GM23248 (cell line): ENCODE measurements at regions not wholly inside any gene's neighbourhood (a gene's known extent, or its start where the extent isn't known, plus 50 kb on each side); places are given as distances from the start of the nearest gene placed in this dataset.
A peak's percentile ranks its signal among the peaks of the same experiment; 100 is the strongest.

Experiments
- DNase-seq: peaks from one replicate; pipeline ENCODE4 v3.0.0-alpha.2; 2015
- H2AFZ ChIP-seq: fragments of 200-600 bp; sonication (generic); 2 replicates; pipeline ENCODE4 v1.6.1; 2016; ENCODE audit warnings: antibody characterized with exemption
- H3F3A ChIP-seq: fragments of 200-600 bp; sonication (generic); 2 replicates; pipeline ENCODE4 v1.6.1; 2016; ENCODE audit warnings: mild to moderate bottlenecking, antibody characterized with exemption, mixed run types; ENCODE audit not compliant: insufficient read depth
- H3K27ac ChIP-seq: fragments of 200-600 bp; sonication (generic); 2 replicates; pipeline ENCODE4 v1.5.1; 2016; ENCODE audit warnings: mild to moderate bottlenecking
- H3K27me3 ChIP-seq: fragments of 200-600 bp; sonication (generic); replicated peaks from 2 replicates; pipeline ENCODE4 v1.6.1; 2016; ENCODE audit warnings: mild to moderate bottlenecking; ENCODE audit not compliant: insufficient read depth
- H3K36me3 ChIP-seq: fragments of 200-600 bp; sonication (generic); 2 replicates; pipeline ENCODE4 v1.6.1; 2016; ENCODE audit warnings: low read depth, mild to moderate bottlenecking
- H3K4me1 ChIP-seq: fragments of 200-600 bp; sonication (generic); 2 replicates; pipeline ENCODE4 v1.6.1; 2016; ENCODE audit warnings: mild to moderate bottlenecking; ENCODE audit not compliant: insufficient read depth
- H3K4me2 ChIP-seq: fragments of 200-600 bp; sonication (generic); one replicate; pipeline ENCODE4 v1.6.1; 2016; ENCODE audit warnings: mild to moderate bottlenecking; ENCODE audit not compliant: unreplicated experiment
- H3K4me3 ChIP-seq: fragments of 200-600 bp; sonication (generic); 2 replicates; pipeline ENCODE4 v1.5.1; 2016; ENCODE audit warnings: mild to moderate bottlenecking
- H3K79me2 ChIP-seq: fragments of 200-600 bp; sonication (generic); 2 replicates; pipeline ENCODE4 v1.6.1; 2016; ENCODE audit warnings: mild to moderate bottlenecking; ENCODE audit not compliant: insufficient read depth
- H3K9ac ChIP-seq: fragments of 200-600 bp; sonication (generic); 2 replicates; pipeline ENCODE4 v1.6.1; 2016; ENCODE audit warnings: mild to moderate bottlenecking
- H3K9me2 ChIP-seq: fragments of 200-600 bp; sonication (generic); 2 replicates; pipeline ENCODE4 v1.6.1; 2016; ENCODE audit warnings: mixed run types, mild to moderate bottlenecking, moderate library complexity; ENCODE audit not compliant: insufficient read depth
- H3K9me3 ChIP-seq: fragments of 200-600 bp; sonication (generic); one replicate; pipeline ENCODE4 v1.6.1; 2017; ENCODE audit warnings: low read depth
- H4K20me1 ChIP-seq: fragments of 200-600 bp; sonication (generic); 2 replicates; pipeline ENCODE4 v1.6.0; 2016; ENCODE audit not compliant: insufficient read depth
- EZH2 ChIP-seq: fragments of 200-600 bp; sonication (generic); IDR thresholded peaks from 2 replicates; pipeline ENCODE4 v1.6.1; 2018; ENCODE audit warnings: antibody characterized with exemption, mild to moderate bottlenecking; ENCODE audit not compliant: insufficient read depth, poor library complexity, severe bottlenecking
- EZH2phosphoT487 ChIP-seq: fragments of 200-600 bp; sonication (generic); IDR thresholded peaks from 2 replicates; pipeline ENCODE4 v1.6.1; 2018; ENCODE audit warnings: antibody characterized with exemption, moderate library complexity, mild to moderate bottlenecking, low read depth; ENCODE audit not compliant: insufficient read depth
- WGBS, 2 experiments: methylation state at CpG; one replicate each; pipeline ENCODE4 v1.1.6; 2015 to 2017; ENCODE audit warnings: low lambda C conversion rate in 2 of 2, low coverage in 1 of 2; ENCODE audit errors: missing lambda C conversion rate in 2 of 2; 5-methylcytosine and 5-hydroxymethylcytosine counted together
- in situ Hi-C: fragments of 300-500 bp; cut with MboI; formaldehyde crosslinking; loops from 2 replicates; pipeline ENCODE4 v1.15.0; 2020

DNA sequence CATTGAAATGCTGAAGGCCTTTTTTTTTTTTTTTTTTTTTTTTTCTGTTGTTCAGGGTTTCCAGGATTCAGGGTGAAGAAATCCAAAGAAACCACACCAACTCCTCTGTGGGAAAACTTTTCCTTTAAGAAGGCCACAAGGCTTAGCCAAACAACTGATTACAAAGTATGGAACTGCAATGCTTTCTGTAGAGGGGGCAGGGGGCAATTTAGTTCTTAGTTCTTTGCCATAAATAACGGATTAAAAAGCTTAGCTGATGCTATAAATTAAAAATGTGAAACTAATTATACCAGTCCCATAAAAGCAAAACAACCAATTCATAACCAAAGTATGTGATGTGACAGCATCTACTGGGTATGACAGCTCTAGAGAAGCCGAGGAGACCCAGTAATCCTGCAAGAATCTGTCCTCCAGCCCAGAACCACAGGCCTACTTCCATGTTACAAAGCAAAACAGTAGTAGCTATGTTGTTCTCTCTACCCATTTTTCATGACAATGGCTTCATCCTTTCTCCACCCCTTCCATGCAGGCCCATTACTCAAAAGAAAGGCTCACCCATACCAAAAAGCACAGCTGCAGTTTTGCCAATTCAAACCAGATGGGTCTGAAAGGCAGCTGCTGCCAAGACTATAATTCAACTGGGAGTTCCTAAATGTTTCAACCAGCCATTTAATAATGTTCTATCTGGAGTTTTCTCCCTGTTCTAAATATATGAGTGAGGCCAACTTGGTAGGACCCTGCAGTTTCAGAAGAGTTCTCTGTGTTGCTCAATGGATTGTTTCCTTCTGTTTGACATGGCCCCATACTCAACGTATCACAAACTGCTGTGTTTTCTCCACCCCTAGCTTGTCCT lies 167.1 kb upstream of the ZFHX3 start:
- 0% methylated on average over 3 of the region's 3 CpGs for WGBS, 2 experiments
- H3K36me3 ChIP-seq, result no peaks in the 10 kb centered on the region
- DNase-seq, result peak; percentile 96
- H4K20me1 ChIP-seq, result no peaks in the 10 kb centered on the region
- TF ChIP-seq EZH2, result no peak
- peak; percentile 95; the same call in 1 of the 2 replicates for TF ChIP-seq EZH2phosphoT487
- H3K4me2 ChIP-seq, result peak overlapping the region; percentile 61
- peak overlapping the region; percentile 47; the same call in 1 of the 2 replicates for H2AFZ ChIP-seq
- H3K27ac ChIP-seq, result peak overlapping the region; percentile 90
- no peaks in the 10 kb centered on the region for H3K9me3 ChIP-seq
- H3K9me2 ChIP-seq, result no peaks in the 10 kb centered on the region
- H3K79me2 ChIP-seq, result no peaks in the 10 kb centered on the region
- H3F3A ChIP-seq, result peaks cover 38% of the 10 kb centered on the region
- in situ Hi-C loops, result no loop called here
- H3K9ac ChIP-seq, result peak overlapping the region; percentile 60
- H3K27me3 ChIP-seq, result no peaks in the 10 kb centered on the region
- H3K4me1 ChIP-seq, result peaks cover 23% of the 10 kb centered on the region
- peak overlapping the region; percentile 23 for H3K4me3 ChIP-seq

DNA sequence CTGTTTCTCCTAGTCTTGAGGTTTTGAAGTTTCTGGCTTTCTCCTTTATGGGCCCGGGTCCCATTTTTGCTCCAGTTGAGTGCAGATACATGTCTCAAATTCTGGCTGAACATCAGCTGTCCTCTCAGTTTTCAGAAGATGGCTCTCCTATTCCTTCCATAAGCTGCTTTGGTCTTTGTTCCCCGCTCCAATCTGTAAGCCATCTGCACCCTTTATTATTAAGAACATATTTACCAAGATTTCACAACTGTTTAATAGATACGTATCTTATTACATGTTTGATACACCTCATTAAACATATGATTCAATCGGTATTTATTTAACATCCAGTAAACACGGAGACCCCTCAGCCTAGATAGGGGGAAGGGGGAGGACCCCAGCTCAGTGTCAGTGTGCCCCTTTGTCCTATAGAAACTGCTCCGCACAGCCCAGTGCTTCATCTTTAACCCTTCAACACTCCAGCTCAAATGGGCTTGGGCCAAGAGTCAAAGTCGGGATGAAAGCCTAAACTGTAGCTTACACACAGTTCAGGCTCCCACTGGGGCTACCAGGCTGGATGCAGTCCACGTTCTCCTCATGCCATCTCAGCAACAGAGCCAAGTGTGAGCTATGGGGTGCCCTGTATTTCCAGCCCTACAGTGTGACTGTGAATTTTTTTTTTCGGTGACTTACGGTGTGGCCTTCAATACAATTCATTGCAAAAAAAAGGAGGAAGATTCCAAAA lies 166.0 kb upstream of the ZFHX3 start:
- peak; percentile 49 for DNase-seq
- H3K4me1 ChIP-seq, result peaks cover 23% of the 10 kb centered on the region
- 8 to 12% methylated on average over 10 of the region's 10 CpGs for WGBS, 2 experiments
- in situ Hi-C loops, result no loop called here
- peak overlapping the region; percentile 90 for H3K27ac ChIP-seq
- H3K9ac ChIP-seq, result peak overlapping the region; percentile 60
- H3K9me2 ChIP-seq, result no peaks in the 10 kb centered on the region
- no peaks in the 10 kb centered on the region for H4K20me1 ChIP-seq
- TF ChIP-seq EZH2phosphoT487 (no peak), EZH2 (no peak)
- H3K79me2 ChIP-seq, result no peaks in the 10 kb centered on the region
- no peaks in the 10 kb centered on the region for H3K27me3 ChIP-seq
- peak overlapping the region; percentile 3; the same call in 1 of the 2 replicates for H2AFZ ChIP-seq
- H3K4me3 ChIP-seq, result peak overlapping the region; percentile 23; the same call in 1 of the 2 replicates
- no peaks in the 10 kb centered on the region for H3K9me3 ChIP-seq
- peak overlapping the region; percentile 61 for H3K4me2 ChIP-seq
- H3K36me3 ChIP-seq, result no peaks in the 10 kb centered on the region
- H3F3A ChIP-seq, result peaks cover 38% of the 10 kb centered on the region

DNA sequence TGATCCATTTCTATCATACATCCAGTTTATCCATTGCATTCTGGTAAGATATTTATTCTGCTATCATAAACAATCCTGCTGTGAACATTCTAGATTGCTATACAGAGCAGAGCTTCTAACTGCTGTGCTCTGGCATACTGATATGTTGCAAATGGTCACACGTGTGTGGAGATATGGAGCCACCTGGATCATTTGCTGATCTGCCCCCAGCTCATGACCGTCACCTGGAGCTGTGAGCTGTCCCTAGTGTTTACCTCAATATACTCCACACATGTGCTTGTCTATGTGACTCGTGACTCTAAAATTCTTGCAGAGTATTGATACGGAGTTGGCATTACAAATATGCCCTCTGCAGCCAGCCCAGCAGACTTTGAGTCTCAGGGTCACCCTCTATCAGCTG lies 164.5 kb upstream of the ZFHX3 start:
- H3K36me3 ChIP-seq, result no peaks in the 10 kb centered on the region
- WGBS, 2 experiments, result 75 to 90% methylated on average over 4 of the region's 4 CpGs
- in situ Hi-C loops, result no loop called here
- no peaks in the 10 kb centered on the region for H3K79me2 ChIP-seq
- peaks cover 38% of the 10 kb centered on the region for H3F3A ChIP-seq
- no peak overlapping the region for H3K27ac ChIP-seq
- no peak overlapping the region for H3K9ac ChIP-seq
- no peak overlapping the region for H3K4me3 ChIP-seq
- peaks cover 23% of the 10 kb centered on the region for H3K4me1 ChIP-seq
- H3K9me2 ChIP-seq, result no peaks in the 10 kb centered on the region
- TF ChIP-seq EZH2, result no peak
- TF ChIP-seq EZH2phosphoT487, result no peak
- no peaks in the 10 kb centered on the region for H3K9me3 ChIP-seq
- H4K20me1 ChIP-seq, result no peaks in the 10 kb centered on the region
- DNase-seq, result no peak
- no peaks in the 10 kb centered on the region for H3K27me3 ChIP-seq
- H2AFZ ChIP-seq, result no peak overlapping the region
- no peak overlapping the region for H3K4me2 ChIP-seq

DNA sequence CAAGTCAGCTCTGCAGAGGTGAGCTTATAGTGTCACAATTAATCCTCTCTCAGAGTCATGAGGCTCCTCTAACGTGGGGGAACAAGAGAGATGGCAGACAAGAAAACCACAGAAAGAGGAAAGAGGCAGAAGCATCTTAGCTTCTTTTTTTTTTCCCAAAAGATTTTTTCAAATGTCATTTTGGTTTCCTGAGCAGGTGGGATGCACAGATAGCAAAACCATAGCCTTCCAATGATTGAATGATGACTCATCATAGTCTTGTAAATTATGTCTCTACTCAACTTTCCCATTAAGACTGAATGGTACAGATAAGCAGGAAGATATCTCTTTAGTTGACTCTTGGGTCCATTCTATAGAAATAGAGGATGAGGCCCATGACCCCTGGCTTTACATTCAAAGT lies 162.8 kb upstream of the ZFHX3 start:
- Histone ChIP-seq H3K4me1 (peaks cover 19% of the 10 kb centered on the region), H3K27ac (no peak overlapping the region), H2AFZ (no peak overlapping the region), H3K27me3 (no peaks in the 10 kb centered on the region), H3K36me3 (no peaks in the 10 kb centered on the region), H3K4me3 (no peak overlapping the region), H3K79me2 (no peaks in the 10 kb centered on the region), H3K4me2 (no peak overlapping the region), H4K20me1 (no peaks in the 10 kb centered on the region), H3K9me2 (no peaks in the 10 kb centered on the region), H3K9ac (no peak overlapping the region), H3F3A (peaks cover 26% of the 10 kb centered on the region), H3K9me3 (no peaks in the 10 kb centered on the region)
- WGBS, 2 experiments, result 81 to 90% methylated on average over 1 of the region's 1 CpG
- in situ Hi-C loops, result no loop called here
- no peak for TF ChIP-seq EZH2
- no peak for TF ChIP-seq EZH2phosphoT487
- DNase-seq, result no peak
